ENCODE measurements at regions not wholly inside any gene's neighbourhood (a gene's known extent, or its start where the extent isn't known, plus 50 kb on each side); places are given as distances from the start of the nearest gene placed in this dataset.

GRCh38 chr17:77395501-77396048, 254.8 kb downstream of the SEC14L1 start:
- TF ChIP-seq, protein P1, sequence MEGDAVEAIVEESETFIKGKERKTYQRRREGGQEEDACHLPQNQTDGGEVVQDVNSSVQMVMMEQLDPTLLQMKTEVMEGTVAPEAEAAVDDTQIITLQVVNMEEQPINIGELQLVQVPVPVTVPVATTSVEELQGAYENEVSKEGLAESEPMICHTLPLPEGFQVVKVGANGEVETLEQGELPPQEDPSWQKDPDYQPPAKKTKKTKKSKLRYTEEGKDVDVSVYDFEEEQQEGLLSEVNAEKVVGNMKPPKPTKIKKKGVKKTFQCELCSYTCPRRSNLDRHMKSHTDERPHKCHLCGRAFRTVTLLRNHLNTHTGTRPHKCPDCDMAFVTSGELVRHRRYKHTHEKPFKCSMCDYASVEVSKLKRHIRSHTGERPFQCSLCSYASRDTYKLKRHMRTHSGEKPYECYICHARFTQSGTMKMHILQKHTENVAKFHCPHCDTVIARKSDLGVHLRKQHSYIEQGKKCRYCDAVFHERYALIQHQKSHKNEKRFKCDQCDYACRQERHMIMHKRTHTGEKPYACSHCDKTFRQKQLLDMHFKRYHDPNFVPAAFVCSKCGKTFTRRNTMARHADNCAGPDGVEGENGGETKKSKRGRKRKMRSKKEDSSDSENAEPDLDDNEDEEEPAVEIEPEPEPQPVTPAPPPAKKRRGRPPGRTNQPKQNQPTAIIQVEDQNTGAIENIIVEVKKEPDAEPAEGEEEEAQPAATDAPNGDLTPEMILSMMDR (IDR thresholded peaks at IDR 0.05), result no peak
- TF ChIP-seq EP300 (IDR thresholded peaks at IDR 0.05), result no peak
